Cardiac fibroblast (primary cell): ENCODE measurements at regions not wholly inside any gene's neighbourhood (a gene's known extent, or its start where the extent isn't known, plus 50 kb on each side); places are given as distances from the start of the nearest gene placed in this dataset.
A peak's percentile ranks its signal among the peaks of the same experiment; 100 is the strongest.
"Not testable (repeated sequence)": the region's sequence is repeated elsewhere in the genome, so short reads cannot be mapped to it uniquely, and the experiment has no call there.

Experiments used
- DNase-seq, 2 donors: peaks; one replicate each; pipeline versions ENCODE4 v3.0.0 to v3.0.0-alpha.2; 2010; ENCODE audit warnings: low read depth in 2 of 2
- H3K4me3 ChIP-seq, 2 donors: replicated peaks in 1 of 2; 1 replicate in 1 of 2; 2 replicates in 1 of 2; pipeline ENCODE4 v1.5.1; 2011; ENCODE audit warnings: low read depth in 2 of 2, low read length in 2 of 2, mild to moderate bottlenecking in 2 of 2, moderate library complexity in 1 of 2
- TF ChIP-seq, protein P1 (sequence below): IDR thresholded peaks from one replicate; pipeline ENCODE4 v1.5.1; 2011; ENCODE audit warnings: low read depth, mild to moderate bottlenecking, low read length, inconsistent platforms

DNA sequence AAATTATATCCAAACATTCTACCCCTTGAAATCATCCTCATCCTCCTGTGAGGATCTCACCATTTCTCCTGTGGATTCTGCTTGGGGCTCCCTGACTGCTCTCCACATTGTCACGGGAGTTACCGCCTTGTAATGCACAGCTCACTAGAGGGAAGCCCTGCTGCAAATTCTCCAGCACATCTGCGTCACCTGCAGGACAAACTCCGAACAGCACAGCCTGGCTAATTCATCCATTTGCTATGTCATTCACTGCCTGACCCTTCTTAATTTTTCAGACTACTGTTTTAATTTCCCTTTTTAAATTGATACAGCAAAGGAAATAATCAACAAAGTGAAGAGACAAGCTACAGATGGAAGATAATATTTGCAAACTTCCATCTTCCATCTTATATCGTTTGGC lies 627.4 kb downstream of the FBXO15 start:
- TF ChIP-seq, protein P1, sequence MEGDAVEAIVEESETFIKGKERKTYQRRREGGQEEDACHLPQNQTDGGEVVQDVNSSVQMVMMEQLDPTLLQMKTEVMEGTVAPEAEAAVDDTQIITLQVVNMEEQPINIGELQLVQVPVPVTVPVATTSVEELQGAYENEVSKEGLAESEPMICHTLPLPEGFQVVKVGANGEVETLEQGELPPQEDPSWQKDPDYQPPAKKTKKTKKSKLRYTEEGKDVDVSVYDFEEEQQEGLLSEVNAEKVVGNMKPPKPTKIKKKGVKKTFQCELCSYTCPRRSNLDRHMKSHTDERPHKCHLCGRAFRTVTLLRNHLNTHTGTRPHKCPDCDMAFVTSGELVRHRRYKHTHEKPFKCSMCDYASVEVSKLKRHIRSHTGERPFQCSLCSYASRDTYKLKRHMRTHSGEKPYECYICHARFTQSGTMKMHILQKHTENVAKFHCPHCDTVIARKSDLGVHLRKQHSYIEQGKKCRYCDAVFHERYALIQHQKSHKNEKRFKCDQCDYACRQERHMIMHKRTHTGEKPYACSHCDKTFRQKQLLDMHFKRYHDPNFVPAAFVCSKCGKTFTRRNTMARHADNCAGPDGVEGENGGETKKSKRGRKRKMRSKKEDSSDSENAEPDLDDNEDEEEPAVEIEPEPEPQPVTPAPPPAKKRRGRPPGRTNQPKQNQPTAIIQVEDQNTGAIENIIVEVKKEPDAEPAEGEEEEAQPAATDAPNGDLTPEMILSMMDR = peak; percentile 31
- no peak overlapping the region for H3K4me3 ChIP-seq
- peak in 1 of 2 donors; percentile 17 for DNase-seq

DNA sequence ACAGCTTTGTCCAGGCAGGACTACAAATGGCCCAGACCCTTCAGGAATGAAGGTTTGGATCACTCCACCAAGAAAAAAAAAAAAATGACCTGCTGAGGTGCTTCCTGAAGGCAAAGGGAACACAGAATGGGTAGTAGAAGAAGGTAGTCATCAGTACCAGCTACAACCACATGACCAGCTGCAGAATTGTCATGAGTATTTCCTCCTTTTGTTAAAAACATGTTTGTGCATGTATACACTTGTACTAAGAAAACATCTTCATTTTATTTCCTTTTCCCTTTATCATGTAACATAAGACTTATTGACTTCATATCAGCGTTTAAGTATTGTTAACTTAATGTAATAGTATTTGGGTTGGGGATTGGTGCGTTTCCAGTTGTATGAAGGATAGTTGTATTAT lies 631.6 kb downstream of the FBXO15 start:
- H3K4me3 ChIP-seq = not testable (repeated sequence)
- peak in 1 of 2 donors; percentile 16 for DNase-seq

DNA sequence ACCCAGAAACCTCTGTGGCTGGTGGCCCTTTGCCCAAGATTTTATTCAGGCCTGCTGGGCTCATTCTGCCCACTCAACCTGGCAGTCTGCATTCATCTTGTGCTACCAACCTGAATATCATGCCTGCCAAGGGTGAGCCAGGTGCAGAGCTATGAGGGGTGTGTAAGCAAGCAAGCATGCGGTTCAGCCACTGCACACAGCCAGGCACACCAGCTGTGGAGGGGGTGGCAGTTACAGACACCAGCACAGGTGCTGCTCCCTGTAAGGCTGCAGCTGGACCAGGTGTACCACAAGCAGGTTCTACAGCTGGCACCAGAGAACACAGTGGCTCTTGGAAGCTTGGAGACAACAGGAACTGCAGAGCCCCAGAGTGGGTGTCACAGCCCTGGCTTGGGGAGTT lies 633.2 kb downstream of the FBXO15 start:
- H3K4me3 ChIP-seq = no peak overlapping the region
- DNase-seq = no peak
- TF ChIP-seq, protein P1 = no peak

DNA sequence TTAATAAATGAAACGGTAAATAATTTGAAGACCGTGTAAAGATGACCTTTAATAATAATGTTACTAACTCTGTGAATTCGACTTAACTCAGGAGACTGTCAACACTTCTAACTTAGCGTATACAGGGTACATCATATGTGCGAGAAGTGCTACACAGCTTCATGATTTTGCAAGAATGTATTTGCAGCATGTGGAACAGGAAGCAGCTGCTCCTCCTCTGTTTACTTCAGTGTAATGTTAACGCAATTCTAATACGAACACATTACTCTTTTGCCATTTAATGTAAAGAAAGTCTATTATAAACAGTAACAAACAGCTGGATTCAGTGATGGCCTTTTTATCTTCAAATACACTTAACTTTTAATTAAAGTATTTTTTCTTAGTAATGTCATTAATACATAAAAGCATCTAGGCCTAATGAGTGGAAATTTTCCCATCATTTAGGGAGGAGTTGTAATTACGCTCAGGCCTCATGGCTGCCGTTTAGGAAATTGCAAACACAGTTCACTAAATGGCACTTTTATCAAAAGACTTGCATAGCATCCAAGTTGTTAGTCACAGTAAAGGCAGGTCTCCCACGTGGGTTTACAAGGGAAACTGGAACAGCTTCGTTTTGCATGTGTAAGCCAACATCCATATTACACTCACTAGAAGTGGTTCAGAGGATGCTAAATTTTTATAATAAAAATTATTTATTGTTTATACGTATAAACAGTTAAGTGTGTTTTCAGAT lies 635.7 kb downstream of the FBXO15 start:
- peak; percentile 66 to 67 for DNase-seq
- no peak overlapping the region for H3K4me3 ChIP-seq

DNA sequence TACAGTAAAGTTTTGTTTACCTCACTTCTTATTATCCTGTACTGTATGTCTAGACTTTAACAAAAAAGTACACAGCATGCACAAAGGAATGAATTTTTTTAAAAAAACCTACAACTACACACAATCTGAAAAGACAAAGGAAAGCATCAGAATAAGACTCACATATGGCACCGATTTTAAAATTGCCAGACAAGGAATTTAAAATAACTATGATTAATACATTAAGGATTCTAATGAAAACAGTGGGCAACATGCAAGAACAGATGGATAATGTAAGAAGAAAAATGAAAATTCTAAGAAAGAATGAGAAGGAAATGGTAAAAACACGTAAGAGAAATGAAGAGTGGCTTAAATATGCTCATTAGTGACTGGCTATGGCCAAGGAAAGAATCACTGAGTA lies 638.2 kb downstream of the FBXO15 start:
- TF ChIP-seq, protein P1 = no peak
- no peak overlapping the region for H3K4me3 ChIP-seq
- DNase-seq = peak in 1 of 2 donors; percentile 74

More for the DNA sequence above, 635.7 kb downstream of the FBXO15 start:
- TF ChIP-seq, protein P1 = no peak

DNA sequence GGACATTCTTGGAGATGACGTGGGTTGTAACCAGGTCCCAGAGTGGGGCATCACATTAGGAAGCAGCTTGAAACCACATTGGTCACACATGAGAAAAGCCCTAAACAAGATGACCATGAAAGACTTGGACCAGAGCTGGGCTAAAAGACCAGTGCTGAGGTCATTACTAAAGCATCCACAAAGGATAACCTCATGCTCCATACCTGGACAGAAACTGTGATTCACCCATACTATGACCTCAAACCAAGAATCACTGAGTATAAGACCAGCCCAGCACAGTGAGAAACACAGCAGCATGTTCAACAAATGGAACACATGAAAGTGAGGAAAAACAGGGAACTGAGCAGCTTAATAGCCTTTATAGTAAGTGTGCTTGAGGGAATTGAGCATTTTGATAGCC lies 635.5 kb upstream of the NETO1 start:
- TF ChIP-seq, protein P1 = no peak
- no peak overlapping the region for H3K4me3 ChIP-seq
- no peak for DNase-seq

DNA sequence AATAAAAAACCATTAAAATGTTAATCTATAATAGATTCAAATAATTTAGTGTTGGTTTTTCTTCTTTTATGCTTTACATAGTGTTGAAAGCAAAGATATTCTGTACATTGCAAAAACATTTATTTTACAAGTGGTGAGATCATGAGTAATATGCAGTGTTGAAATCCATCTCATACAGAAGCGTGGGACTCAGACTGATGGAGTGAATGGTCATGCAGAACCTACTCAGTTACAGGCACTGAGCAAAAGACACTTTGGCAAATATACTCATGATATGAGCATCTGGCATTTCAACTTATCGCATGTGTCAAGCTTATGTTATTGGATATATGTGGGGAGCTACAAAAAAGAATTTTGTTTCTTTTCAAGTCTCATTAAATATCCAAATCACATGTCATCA lies 620.2 kb upstream of the NETO1 start:
- no peak overlapping the region for H3K4me3 ChIP-seq
- DNase-seq = peak in 1 of 2 donors; percentile 74
- TF ChIP-seq, protein P1 = no peak
